ENCODE measurements at regions not wholly inside any gene's neighbourhood (a gene's known extent, or its start where the extent isn't known, plus 50 kb on each side); places are given as distances from the start of the nearest gene placed in this dataset.

DNA sequence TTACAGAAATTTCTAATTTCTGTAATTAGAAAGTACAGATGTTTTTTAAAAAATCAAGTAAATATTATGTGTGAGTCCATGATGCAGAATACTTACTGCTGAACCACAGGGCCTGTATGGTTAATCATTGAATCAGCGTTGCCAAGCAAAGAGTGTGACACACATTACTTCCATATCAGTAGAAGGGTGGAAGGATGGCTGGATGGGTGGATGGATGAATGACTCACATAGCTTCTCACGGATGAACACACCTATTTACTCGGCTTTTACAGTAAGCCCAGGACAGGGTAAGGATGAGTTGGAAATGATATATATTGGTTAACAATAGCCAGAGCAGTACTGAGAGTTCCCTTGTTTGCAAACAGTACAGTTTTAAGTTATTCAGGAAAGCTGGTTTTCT lies 495.9 kb upstream of the RBFOX1 start:
- Histone ChIP-seq H3K27ac (no peak overlapping the region), H3K4me1 (no peaks in the 10 kb centered on the region), H3K9me3 (no peaks in the 10 kb centered on the region), H3K36me3 (no peaks in the 10 kb centered on the region), H3K4me3 (no peak overlapping the region), H3K27me3 (no peaks in the 10 kb centered on the region)
- no peak for TF ChIP-seq CTCF (IDR thresholded peaks at IDR 0.05)
- no peak for TF ChIP-seq POLR2A (IDR thresholded peaks at IDR 0.05)
- no peak for DNase-seq

DNA sequence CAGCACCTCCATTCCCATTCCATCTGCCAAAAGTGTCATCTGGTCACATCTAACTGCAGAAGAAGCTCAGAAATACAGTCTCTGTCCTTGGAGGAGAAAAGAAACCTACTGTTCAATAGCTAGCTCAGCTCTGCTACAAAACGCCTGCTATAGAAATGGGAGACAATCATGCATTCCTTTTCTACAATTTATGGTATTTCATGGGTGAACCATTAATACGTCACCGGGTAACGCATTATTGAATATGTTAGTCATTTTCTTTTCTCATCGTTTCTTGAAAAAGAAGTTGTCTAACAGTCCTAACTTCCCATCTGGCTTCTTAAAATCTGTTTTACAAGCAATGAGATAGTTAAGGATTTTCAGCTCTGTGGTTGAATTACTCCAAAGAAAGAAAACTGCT lies 496.7 kb upstream of the RBFOX1 start:
- H3K27me3 ChIP-seq, result no peaks in the 10 kb centered on the region
- TF ChIP-seq POLR2A (IDR thresholded peaks at IDR 0.05) (no peak), CTCF (IDR thresholded peaks at IDR 0.05) (no peak)
- no peaks in the 10 kb centered on the region for H3K9me3 ChIP-seq
- H3K27ac ChIP-seq, result no peak overlapping the region
- no peak overlapping the region for H3K4me3 ChIP-seq
- no peaks in the 10 kb centered on the region for H3K4me1 ChIP-seq
- no peak for DNase-seq
- H3K36me3 ChIP-seq, result no peaks in the 10 kb centered on the region

DNA sequence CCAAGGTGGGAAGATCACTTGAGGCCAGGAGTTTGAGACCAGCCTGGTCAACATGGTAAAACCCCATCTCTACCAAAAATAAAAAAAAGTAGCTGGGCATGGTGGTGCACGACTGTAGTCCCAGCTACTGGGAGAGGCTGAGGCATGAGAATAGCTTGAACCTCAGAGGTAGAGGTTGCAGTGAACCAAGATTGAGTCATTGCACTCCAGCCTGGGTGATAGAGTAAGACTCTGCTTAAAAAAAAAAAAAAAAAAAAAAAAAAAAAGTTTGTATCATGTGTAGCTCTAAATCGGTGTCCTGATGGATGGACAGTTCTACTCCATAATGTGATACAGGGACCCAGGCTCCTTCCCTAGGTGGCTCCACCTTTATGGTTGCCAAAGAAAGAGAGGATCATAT lies 497.1 kb upstream of the RBFOX1 start:
- no peaks in the 10 kb centered on the region for H3K27me3 ChIP-seq
- no peaks in the 10 kb centered on the region for H3K36me3 ChIP-seq
- DNase-seq, result no peak
- H3K9me3 ChIP-seq, result no peaks in the 10 kb centered on the region
- no peak overlapping the region for H3K27ac ChIP-seq
- H3K4me3 ChIP-seq, result no peak overlapping the region
- H3K4me1 ChIP-seq, result no peaks in the 10 kb centered on the region
- no peak for TF ChIP-seq POLR2A (IDR thresholded peaks at IDR 0.05)
- TF ChIP-seq CTCF (IDR thresholded peaks at IDR 0.05), result no peak

- no peak for DNase-seq
- H3K9me3 ChIP-seq, result no peaks in the 10 kb centered on the region
- H3K27ac ChIP-seq, result no peak overlapping the region
- no peaks in the 10 kb centered on the region for H3K27me3 ChIP-seq
- H3K36me3 ChIP-seq, result no peaks in the 10 kb centered on the region
- no peaks in the 10 kb centered on the region for H3K4me1 ChIP-seq
- TF ChIP-seq CTCF (IDR thresholded peaks at IDR 0.05), result no peak
- TF ChIP-seq POLR2A (IDR thresholded peaks at IDR 0.05), result no peak
- H3K4me3 ChIP-seq, result no peak overlapping the region
Measured at GRCh38 chr16:6828690-6829089, 504.0 kb upstream of the RBFOX1 start.

- no peak for DNase-seq
Measured at GRCh38 chr16:6827931-6828330, 504.7 kb upstream of the RBFOX1 start.

More at GRCh38 chr16:6827931-6828330, 504.7 kb upstream of the RBFOX1 start:
- H3K4me3 ChIP-seq, result no peak overlapping the region
- H3K4me1 ChIP-seq, result no peaks in the 10 kb centered on the region
- H3K27me3 ChIP-seq, result no peaks in the 10 kb centered on the region
- no peak overlapping the region for H3K27ac ChIP-seq
- no peaks in the 10 kb centered on the region for H3K9me3 ChIP-seq
- no peak for TF ChIP-seq POLR2A (IDR thresholded peaks at IDR 0.05)
- TF ChIP-seq CTCF (IDR thresholded peaks at IDR 0.05), result no peak
- no peaks in the 10 kb centered on the region for H3K36me3 ChIP-seq
